Uterus (tissue), 3 donors: ENCODE measurements at regions not wholly inside any gene's neighbourhood (a gene's known extent, or its start where the extent isn't known, plus 50 kb on each side); places are given as distances from the start of the nearest gene placed in this dataset.
A peak's percentile ranks its signal among the peaks of the same experiment; 100 is the strongest.

ENCODE experiments used
- DNase-seq, 2 donors: peaks; one replicate each; pipeline ENCODE4 v3.0.0-alpha.2; 2019 to 2020
- H3K27ac ChIP-seq, 2 donors: fragments of 200-600 bp; sonication (generic); 1 replicate in 1 of 2; 2 replicates in 1 of 2; pipeline ENCODE4 v1.5.1; 2016 to 2018
- H3K27me3 ChIP-seq, 2 donors: fragments of 200-600 bp; sonication (generic); one replicate each; pipeline ENCODE4 v1.5.1; 2018 to 2019; ENCODE audit warnings: control low read depth in 1 of 2
- H3K36me3 ChIP-seq, 2 donors: fragments of 200-600 bp; sonication (generic); one replicate each; pipeline ENCODE4 v1.5.1; 2019; ENCODE audit warnings: control low read depth in 1 of 2
- H3K4me1 ChIP-seq, 2 donors: fragments of 200-600 bp; sonication (generic); one replicate each; pipeline ENCODE4 v1.5.1; 2018 to 2019; ENCODE audit warnings: control low read depth in 1 of 2
- H3K4me3 ChIP-seq, 2 donors: fragments of 200-600 bp; sonication (generic); 1 replicate in 1 of 2; 2 replicates in 1 of 2; pipeline ENCODE4 v1.5.1; 2018 to 2019; ENCODE audit warnings: mild to moderate bottlenecking in 1 of 2
- H3K9me3 ChIP-seq, 2 donors: fragments of 200-600 bp; sonication (generic); one replicate each; pipeline ENCODE4 v1.5.1; 2019; ENCODE audit warnings: control low read depth in 1 of 2
- CTCF ChIP-seq, 4 experiments: fragments of 200-600 bp in 2 of 4; fragments of 450-650 bp in 2 of 4; sonication (generic) in 2 of 4; IDR thresholded peaks; one replicate each; pipeline ENCODE4 v1.5.1; 2016 to 2019; ENCODE audit warnings: antibody characterized with exemption in 4 of 4, mild to moderate bottlenecking in 2 of 4, moderate library complexity in 1 of 4
- POLR2A ChIP-seq, 2 donors: fragments of 450-650 bp; IDR thresholded peaks; one replicate each; pipeline ENCODE4 v1.6.1; 2016; ENCODE audit warnings: antibody characterized with exemption in 2 of 2, mild to moderate bottlenecking in 1 of 2, moderate library complexity in 1 of 2
- intact Hi-C: fragments of 100-400 bp; cut with DNase I; formaldehyde crosslinking; loops from one replicate; pipeline ENCODE4 v1.15.1; 2023; ENCODE audit warnings: low total_unique reads
- donor health status: DM: yes; HTN: yes; CAD: no.

DNA sequence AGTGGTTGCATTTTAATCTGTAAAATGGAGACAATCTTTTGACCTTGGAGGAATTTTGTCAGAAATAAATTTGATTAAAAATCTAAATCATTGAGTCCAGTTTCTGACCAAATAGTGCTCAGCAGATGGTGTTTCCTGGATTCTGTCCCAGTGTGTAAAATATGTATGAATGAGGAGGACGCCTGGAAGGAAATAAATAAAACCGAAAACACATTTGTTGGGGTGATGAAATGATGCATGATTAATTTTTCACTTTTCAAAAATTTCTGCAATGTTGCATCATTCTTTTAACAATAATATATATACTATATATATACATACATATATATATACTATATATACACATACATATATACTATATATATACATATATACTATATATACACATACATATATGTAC is 261.1 kb upstream of the TRIB2 start:
- no peaks in the 10 kb centered on the region for H3K27me3 ChIP-seq
- peaks cover 0 to 5% of the 10 kb centered on the region in 2 donors for H3K4me1 ChIP-seq
- intact Hi-C loops = loop anchor here (10.0 kb wide), 1 partner anchor 259 kb away; the partner anchor contains the start of gene TRIB2
- H3K4me3 ChIP-seq = no peak overlapping the region
- H3K36me3 ChIP-seq = no peaks in the 10 kb centered on the region
- DNase-seq = no peak
- no peak for TF ChIP-seq CTCF (IDR thresholded peaks at IDR 0.05)
- no peak for TF ChIP-seq POLR2A (IDR thresholded peaks at IDR 0.05)
- peak overlapping the region; percentile 11 to 48 for H3K27ac ChIP-seq
- H3K9me3 ChIP-seq = no peaks in the 10 kb centered on the region

DNA sequence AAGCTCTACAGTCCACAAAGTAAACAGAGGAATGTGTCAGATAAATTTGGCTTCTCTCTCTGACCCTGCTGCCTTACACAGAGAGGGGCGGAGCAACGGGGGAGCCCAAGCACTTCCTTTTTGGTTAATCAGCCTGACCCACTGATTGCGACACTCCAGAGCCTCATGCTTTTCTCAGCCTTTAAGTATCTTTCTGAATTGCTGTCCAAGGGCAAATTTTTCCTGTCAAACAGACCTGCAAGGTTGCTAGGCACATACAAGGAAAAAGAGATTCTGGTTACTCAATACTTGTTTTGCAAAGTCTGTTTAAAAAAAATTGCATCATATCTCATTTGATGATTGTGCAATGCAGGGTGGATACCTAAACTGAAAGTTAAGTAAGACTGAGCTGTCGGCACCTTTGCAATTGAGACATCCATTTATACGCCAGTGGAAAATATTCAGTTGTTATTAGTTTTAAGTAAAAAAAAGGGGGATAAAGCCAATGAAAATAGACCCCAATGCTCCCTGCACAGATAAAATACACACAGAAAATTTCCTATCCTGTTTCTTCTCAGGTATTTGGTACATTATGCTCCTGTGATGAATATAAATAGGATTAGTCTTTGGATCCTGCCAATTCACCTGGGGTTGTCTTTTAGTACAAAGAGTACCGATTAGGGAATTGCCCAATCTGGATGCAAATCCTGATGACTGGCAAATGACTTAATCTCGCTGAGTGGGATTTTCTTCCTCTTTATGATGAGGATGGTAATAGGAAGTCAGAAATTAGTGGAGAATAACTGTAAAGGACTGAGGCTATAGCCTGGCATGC is 260.2 kb upstream of the TRIB2 start:
- no peak overlapping the region for H3K4me3 ChIP-seq
- H3K27me3 ChIP-seq = no peaks in the 10 kb centered on the region
- DNase-seq = peak; percentile 89 to 98
- H3K4me1 ChIP-seq = peaks cover 0 to 5% of the 10 kb centered on the region in 2 donors
- no peaks in the 10 kb centered on the region for H3K9me3 ChIP-seq
- TF ChIP-seq POLR2A (IDR thresholded peaks at IDR 0.05) (no peak), CTCF (IDR thresholded peaks at IDR 0.05) (no peak)
- H3K36me3 ChIP-seq = no peaks in the 10 kb centered on the region
- peak overlapping the region; percentile 48 to 83 for H3K27ac ChIP-seq
- intact Hi-C loops = loop anchor here (10.0 kb wide), 1 partner anchor 258 kb away; the partner anchor contains the start of gene TRIB2

DNA sequence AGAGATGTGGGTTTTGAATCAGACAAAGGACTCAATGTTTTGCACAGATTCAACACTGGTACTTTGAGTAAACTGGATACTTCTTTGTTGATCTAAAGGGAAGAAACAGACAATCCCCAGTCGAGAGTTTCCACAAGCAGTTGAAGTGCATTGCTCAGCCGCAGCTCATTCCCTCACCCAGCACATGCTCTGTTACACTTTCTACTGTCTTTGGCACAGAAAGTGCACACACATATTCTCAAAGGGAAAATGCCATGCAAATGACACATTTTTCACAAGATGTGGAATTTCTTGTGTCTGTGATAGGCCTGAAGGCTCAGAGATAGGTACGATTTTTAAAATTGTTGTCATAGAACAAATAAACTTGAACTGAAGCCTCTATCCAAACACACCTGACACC is 258.9 kb upstream of the TRIB2 start:
- Histone ChIP-seq H3K4me3 (no peak overlapping the region), H3K27ac (peak overlapping the region; percentile 48 to 83), H3K36me3 (no peaks in the 10 kb centered on the region), H3K27me3 (no peaks in the 10 kb centered on the region), H3K4me1 (peaks cover 0 to 5% of the 10 kb centered on the region in 2 donors), H3K9me3 (no peaks in the 10 kb centered on the region)
- TF ChIP-seq POLR2A (IDR thresholded peaks at IDR 0.05) = no peak
- DNase-seq = no peak
- intact Hi-C loops = loop anchor here (10.0 kb wide), 1 partner anchor 257 kb away; the partner anchor contains the start of gene TRIB2

- H3K36me3 ChIP-seq = no peaks in the 10 kb centered on the region
- no peaks in the 10 kb centered on the region for H3K9me3 ChIP-seq
- no peaks in the 10 kb centered on the region for H3K27me3 ChIP-seq
- no peak overlapping the region for H3K4me3 ChIP-seq
- H3K27ac ChIP-seq = no peak overlapping the region
- no peak for DNase-seq
- TF ChIP-seq CTCF (IDR thresholded peaks at IDR 0.05) = no peak
- TF ChIP-seq POLR2A (IDR thresholded peaks at IDR 0.05) = no peak
- intact Hi-C loops = no loop called here
- no peaks in the 10 kb centered on the region for H3K4me1 ChIP-seq
These were observed 253.5 kb upstream of the TRIB2 start for GRCh38 chr2:12463189-12463588.

DNA sequence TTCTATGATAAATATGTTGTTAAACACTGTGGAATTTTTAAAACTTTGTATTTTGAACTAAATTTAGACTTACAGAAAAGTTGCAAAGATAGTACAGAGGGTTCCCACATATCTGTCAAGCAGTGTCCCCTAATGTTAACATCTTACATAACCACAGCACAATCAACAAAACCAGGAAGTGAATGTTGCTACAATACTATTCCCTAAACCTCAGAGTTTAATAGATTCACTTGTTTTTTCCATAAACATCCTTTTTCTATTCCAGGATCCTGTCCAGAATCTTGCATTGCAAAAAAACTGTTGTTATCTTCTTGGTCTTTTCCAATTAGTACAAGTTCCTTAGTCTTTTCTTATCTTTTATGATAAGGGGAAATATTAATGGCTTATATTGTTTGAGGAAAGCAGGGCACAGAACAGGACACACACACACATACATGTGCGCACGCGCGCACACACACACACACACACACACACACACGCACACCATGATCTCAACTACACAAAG is 251.1 kb upstream of the TRIB2 start:
- no peak for DNase-seq
- H3K27ac ChIP-seq = peak overlapping the region in 1 of 2 donors; percentile 21
- H3K4me1 ChIP-seq = peaks cover 0 to 3% of the 10 kb centered on the region in 2 donors
- H3K36me3 ChIP-seq = no peaks in the 10 kb centered on the region
- no peaks in the 10 kb centered on the region for H3K27me3 ChIP-seq
- no peaks in the 10 kb centered on the region for H3K9me3 ChIP-seq
- TF ChIP-seq CTCF (IDR thresholded peaks at IDR 0.05) = no peak
- no peak for TF ChIP-seq POLR2A (IDR thresholded peaks at IDR 0.05)
- intact Hi-C loops = no loop called here
- H3K4me3 ChIP-seq = no peak overlapping the region
